PC-3 (cell line): ENCODE measurements at regions not wholly inside any gene's neighbourhood (a gene's known extent, or its start where the extent isn't known, plus 50 kb on each side); places are given as distances from the start of the nearest gene placed in this dataset.

Experiments
- EZH2 ChIP-seq: fragments of 300-600 bp; sonication (generic); IDR thresholded peaks from one replicate; pipeline ENCODE4 v1.6.1; 2017; ENCODE audit warnings: antibody characterized with exemption, mild to moderate bottlenecking, low read length; ENCODE audit not compliant: unreplicated experiment
- TF ChIP-seq, protein P1 (sequence below): fragments of 300-600 bp; sonication (generic); conservative IDR thresholded peaks from 2 replicates; pipeline ENCODE4 v1.5.1; 2017; ENCODE audit warnings: antibody characterized with exemption, low read depth, mild to moderate bottlenecking, low read length

GRCh38 chr4:108532738-108533137, 87.6 kb upstream of the RPL34 start:
- TF ChIP-seq, protein P1, sequence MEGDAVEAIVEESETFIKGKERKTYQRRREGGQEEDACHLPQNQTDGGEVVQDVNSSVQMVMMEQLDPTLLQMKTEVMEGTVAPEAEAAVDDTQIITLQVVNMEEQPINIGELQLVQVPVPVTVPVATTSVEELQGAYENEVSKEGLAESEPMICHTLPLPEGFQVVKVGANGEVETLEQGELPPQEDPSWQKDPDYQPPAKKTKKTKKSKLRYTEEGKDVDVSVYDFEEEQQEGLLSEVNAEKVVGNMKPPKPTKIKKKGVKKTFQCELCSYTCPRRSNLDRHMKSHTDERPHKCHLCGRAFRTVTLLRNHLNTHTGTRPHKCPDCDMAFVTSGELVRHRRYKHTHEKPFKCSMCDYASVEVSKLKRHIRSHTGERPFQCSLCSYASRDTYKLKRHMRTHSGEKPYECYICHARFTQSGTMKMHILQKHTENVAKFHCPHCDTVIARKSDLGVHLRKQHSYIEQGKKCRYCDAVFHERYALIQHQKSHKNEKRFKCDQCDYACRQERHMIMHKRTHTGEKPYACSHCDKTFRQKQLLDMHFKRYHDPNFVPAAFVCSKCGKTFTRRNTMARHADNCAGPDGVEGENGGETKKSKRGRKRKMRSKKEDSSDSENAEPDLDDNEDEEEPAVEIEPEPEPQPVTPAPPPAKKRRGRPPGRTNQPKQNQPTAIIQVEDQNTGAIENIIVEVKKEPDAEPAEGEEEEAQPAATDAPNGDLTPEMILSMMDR: no peak
- no peak for TF ChIP-seq EZH2
